Pancreas (tissue), 10 donors: ENCODE measurements at regions not wholly inside any gene's neighbourhood (a gene's known extent, or its start where the extent isn't known, plus 50 kb on each side); places are given as distances from the start of the nearest gene placed in this dataset.

Experiments used
- ATAC-seq, 4 donors: fragments of 200-7000 bp; cut with Tn5 transposase; one replicate each; pipeline versions ENCODE4 v1.8.0 to v1.9.1; 2020; ENCODE audit warnings: mild to moderate bottlenecking in 4 of 4, moderate library complexity in 4 of 4
- DNase-seq, 6 donors: peaks; one replicate each; pipeline ENCODE4 v3.0.0-alpha.2; 2020
- FAIRE-seq: peaks from 2 replicates; lab custom pipeline; 2012; peaks lifted over from hg19 to GRCh38; lab: Jason Lieb, UNC
- H3K27ac ChIP-seq, 4 donors: fragments of 200-600 bp; sonication (generic); 1 replicate in 3 of 4; 2 replicates in 1 of 4; pipeline versions ENCODE4 v1.5.0 to v1.8.0; 2020
- H3K27me3 ChIP-seq, 4 donors: fragments of 200-600 bp; one replicate each; pipeline ENCODE4 v1.8.0; 2021
- H3K36me3 ChIP-seq, 3 donors: fragments of 200-600 bp; sonication (generic) in 1 of 3; one replicate each; pipeline versions ENCODE4 v1.5.0 to v1.8.0; 2020 to 2021
- H3K4me1 ChIP-seq, 3 donors: fragments of 200-600 bp; one replicate each; pipeline ENCODE4 v1.8.0; 2021
- H3K4me3 ChIP-seq, 4 donors: fragments of 200-600 bp; sonication (generic) in 2 of 4; one replicate each; pipeline versions ENCODE4 v1.5.0 to v1.8.0; 2020 to 2021
- H3K9me3 ChIP-seq, 4 donors: fragments of 200-600 bp; one replicate each; pipeline ENCODE4 v1.8.0; 2021
- CTCF ChIP-seq, 4 donors: fragments of 200-600 bp; sonication (generic) in 3 of 4; IDR thresholded peaks; one replicate each; pipeline versions ENCODE4 v1.5.0 to v1.8.0; 2021; ENCODE audit warnings: antibody characterized with exemption in 4 of 4
- WGBS, 2 donors: extraction: QIAGEN DNeasy Blood & Tissue Kit; methylation state at CpG; one replicate each; pipeline ENCODE4 v1.1.7; 2013; 5-methylcytosine and 5-hydroxymethylcytosine counted together
- intact Hi-C, 3 donors: fragments of 100-400 bp; cut with DNase I; formaldehyde crosslinking; loops; one replicate each; pipeline versions ENCODE4 v1.11.1 to v1.14.2; 2022
- donor health status: healthy with polysubstance abuse.
- donor health status: DM: no; HTN: no; CAD: no; lungs with moderate emphysema.
- donor health status: DM: no; HTN: no; CAD: no.
- donor health status: control.
- donor health status: control.
- donor health status: Bipolar disorder and iron deficiency.
- donor health status: DM: yes; HTN: yes; CAD: no.
- donor health status: DM: no; HTN: no; CAD: no.
- donor health status: DM: no; HTN: no; CAD: no.
- donor health status: DM: yes; HTN: yes; CAD: no.

GRCh38 chrX:94361241-94361640 is 687.2 kb downstream of the FAM133A start:
- DNase-seq (no peak), FAIRE-seq (no peak), ATAC-seq (no peak)
- TF ChIP-seq CTCF (IDR thresholded peaks at IDR 0.05), result no peak
- Histone ChIP-seq H3K9me3 (no peaks in the 10 kb centered on the region), H3K27ac (no peak overlapping the region), H3K27me3 (no peaks in the 10 kb centered on the region), H3K36me3 (no peaks in the 10 kb centered on the region), H3K4me1 (no peaks in the 10 kb centered on the region), H3K4me3 (no peak overlapping the region)
- WGBS, 2 donors, result 76 to 86% methylated on average over 10 of the region's 10 CpGs
- intact Hi-C loops, result no loop called here

- DNase-seq (no peak), FAIRE-seq (no peak), ATAC-seq (no peak)
- H3K27me3 ChIP-seq, result no peaks in the 10 kb centered on the region
- no peak for TF ChIP-seq CTCF (IDR thresholded peaks at IDR 0.05)
- intact Hi-C loops, result no loop called here
- no peaks in the 10 kb centered on the region for H3K9me3 ChIP-seq
- 88 to 89% methylated on average over 3 of the region's 3 CpGs for WGBS, 2 donors
- H3K4me1 ChIP-seq, result no peaks in the 10 kb centered on the region
- no peak overlapping the region for H3K4me3 ChIP-seq
- H3K36me3 ChIP-seq, result no peaks in the 10 kb centered on the region
- H3K27ac ChIP-seq, result no peak overlapping the region
Measured at GRCh38 chrX:94365736-94366135, 691.7 kb downstream of the FAM133A start.

- no peak for ATAC-seq
- Histone ChIP-seq H3K27me3 (no peaks in the 10 kb centered on the region), H3K27ac (no peak overlapping the region), H3K9me3 (no peaks in the 10 kb centered on the region), H3K36me3 (no peaks in the 10 kb centered on the region), H3K4me1 (no peaks in the 10 kb centered on the region), H3K4me3 (no peak overlapping the region)
- DNase-seq, result no peak
- 58 to 78% methylated on average over 4 of the region's 4 CpGs for WGBS, 2 donors
- TF ChIP-seq CTCF (IDR thresholded peaks at IDR 0.05), result no peak
- no peak for FAIRE-seq
- intact Hi-C loops, result no loop called here
Measured at GRCh38 chrX:94366616-94367015, 692.6 kb downstream of the FAM133A start.

- intact Hi-C loops, result no loop called here
- H3K36me3 ChIP-seq, result no peaks in the 10 kb centered on the region
- H3K27me3 ChIP-seq, result no peaks in the 10 kb centered on the region
- H3K9me3 ChIP-seq, result no peaks in the 10 kb centered on the region
- TF ChIP-seq CTCF (IDR thresholded peaks at IDR 0.05), result no peak
- H3K4me3 ChIP-seq, result no peak overlapping the region
- no peak for ATAC-seq
- no peak overlapping the region for H3K27ac ChIP-seq
- no peaks in the 10 kb centered on the region for H3K4me1 ChIP-seq
- DNase-seq, result no peak
- FAIRE-seq, result no peak
Measured at GRCh38 chrX:94389044-94389443, 715.0 kb downstream of the FAM133A start.

- peak in 3 of 4 donors; percentile 34 to 60 (median 51) for ATAC-seq
- no peak for FAIRE-seq
- DNase-seq, result no peak
- H3K27ac ChIP-seq, result no peak overlapping the region
- H3K4me3 ChIP-seq, result no peak overlapping the region
- H3K4me1 ChIP-seq, result no peaks in the 10 kb centered on the region
- 84 to 88% methylated on average over 2 of the region's 2 CpGs for WGBS, 2 donors
- H3K36me3 ChIP-seq, result no peaks in the 10 kb centered on the region
- H3K27me3 ChIP-seq, result peaks cover 0 to 8% (median 0%) of the 10 kb centered on the region in 4 donors
- no peaks in the 10 kb centered on the region for H3K9me3 ChIP-seq
- TF ChIP-seq CTCF (IDR thresholded peaks at IDR 0.05), result no peak
- intact Hi-C loops, result no loop called here
Measured at GRCh38 chrX:94400488-94400887, 726.5 kb downstream of the FAM133A start.
